HPDE6-E6E7 (cell line): ENCODE measurements at regions not wholly inside any gene's neighbourhood (a gene's known extent, or its start where the extent isn't known, plus 50 kb on each side); places are given as distances from the start of the nearest gene placed in this dataset.

Experiments used
- DNase-seq: peaks from one replicate; pipeline ENCODE4 v3.0.0; 2011; ENCODE audit warnings: missing footprints; ENCODE audit errors: extremely low spot score

DNA sequence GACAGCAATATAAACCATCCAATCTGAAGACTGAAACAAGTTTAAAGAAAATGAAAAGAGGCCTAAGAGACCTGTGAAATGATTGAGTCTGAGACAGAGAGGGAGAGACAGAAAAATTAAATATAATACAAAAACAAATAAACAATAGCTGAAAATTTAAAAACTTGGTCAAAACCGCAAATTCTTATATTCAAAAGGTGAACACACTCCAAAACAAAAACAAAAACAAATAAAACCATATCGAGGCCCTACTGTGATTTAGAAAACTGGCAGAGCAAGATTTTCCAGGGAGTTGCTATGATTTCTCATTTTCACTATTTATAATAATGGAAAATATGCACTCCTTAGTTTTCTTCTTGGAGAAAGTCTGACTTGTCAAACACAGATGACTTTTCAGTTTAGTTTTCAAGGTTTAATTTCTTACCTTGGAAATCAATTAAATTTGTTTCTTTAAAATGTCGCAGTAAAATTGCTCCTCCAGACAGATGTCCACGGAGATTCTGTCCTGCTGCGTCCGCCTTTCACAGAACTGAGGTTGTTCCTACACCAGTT is 1420.3 kb downstream of the UQCRFS1 start:
- no peak for DNase-seq

DNA sequence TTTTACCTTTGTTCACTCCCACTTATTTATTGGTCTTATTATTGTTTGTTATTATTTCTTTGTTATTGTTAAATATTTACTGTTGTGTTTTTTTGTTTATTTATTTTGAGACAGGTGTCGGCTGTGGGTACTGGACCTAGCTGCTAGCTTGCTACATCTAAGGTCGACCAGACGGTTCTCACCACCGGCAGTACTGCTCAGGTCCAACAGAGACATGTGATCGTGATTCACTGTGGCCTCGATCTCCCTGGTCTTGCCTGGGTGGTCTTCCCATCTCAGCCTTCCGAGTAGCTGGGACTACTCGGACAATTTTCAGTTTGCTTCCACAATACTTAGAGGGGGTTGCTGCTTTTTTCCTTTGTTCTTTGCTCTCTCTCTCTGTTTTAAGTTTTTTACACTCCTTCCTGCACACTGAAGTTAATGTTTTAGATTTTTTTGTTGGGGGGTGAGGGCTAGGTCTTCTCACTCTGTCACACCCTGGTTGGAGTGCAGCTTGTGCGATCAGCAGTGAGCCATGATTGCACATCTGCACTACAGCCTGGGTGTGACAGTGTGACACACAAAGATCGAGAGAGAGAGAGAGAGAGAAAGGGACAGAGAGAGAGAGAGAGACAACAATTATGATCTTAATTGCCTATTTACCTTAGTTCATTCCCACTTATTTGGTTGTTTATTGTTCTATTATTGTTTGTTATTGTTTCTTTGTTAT is 1432.4 kb downstream of the UQCRFS1 start:
- no peak for DNase-seq

DNA sequence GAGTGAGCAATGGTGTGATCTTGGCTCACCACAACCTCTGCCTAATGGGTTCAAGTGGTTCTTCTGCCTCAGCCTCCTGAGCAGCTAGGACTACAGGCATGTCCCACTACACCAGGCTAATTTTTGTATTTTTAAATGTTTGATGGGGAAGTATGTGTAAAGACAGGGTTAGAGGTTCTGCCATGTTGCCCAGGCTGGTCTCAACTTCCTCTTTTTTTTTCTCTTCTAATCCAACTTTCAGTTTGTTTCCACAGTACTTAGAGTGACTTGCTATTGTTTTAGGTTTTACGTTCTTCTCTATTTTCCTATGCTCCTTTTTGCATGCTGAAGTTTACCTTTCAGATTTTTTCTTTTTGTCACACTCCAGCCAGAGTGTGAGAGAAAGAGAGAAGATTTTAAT is 1433.0 kb downstream of the UQCRFS1 start:
- no peak for DNase-seq

DNA sequence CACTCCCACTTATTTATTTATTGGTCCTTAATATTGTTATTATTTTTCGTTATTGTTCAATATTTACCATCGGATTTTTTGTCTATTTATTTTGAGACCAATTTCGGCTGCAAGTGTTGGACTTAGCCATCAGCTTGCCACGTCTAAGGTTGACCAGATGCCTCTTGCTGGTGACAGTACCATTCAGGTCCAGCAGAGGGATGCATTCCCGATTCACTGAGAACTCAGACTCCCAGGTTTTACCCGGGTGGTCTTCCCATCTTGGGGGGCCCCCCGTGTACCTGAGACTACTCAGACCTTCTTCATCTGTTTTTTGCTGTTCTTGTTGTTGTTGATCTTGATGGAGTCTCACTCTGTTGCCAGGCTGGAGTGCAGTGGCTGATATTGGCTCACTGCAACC is 1435.2 kb downstream of the UQCRFS1 start:
- no peak for DNase-seq

DNA sequence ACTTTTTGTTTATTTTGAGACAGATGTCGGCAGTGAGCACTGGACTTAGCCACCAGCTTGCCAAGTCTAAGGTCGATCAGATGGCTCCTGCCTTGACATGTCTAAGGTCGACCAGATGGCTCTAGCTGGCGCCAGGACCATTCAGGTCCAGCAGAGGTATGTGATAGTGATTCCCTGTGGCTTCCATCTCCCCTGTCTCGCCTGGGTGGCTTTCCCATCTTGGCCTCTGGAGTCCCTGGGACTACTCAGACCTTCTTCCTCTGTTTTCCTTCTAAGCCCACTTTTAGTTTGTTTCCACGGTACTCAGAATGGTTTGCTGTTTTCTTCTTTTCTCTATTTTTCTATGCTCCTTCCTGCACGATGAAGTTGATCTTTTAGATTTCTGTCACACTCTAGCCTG is 1435.7 kb downstream of the UQCRFS1 start:
- DNase-seq: no peak

DNA sequence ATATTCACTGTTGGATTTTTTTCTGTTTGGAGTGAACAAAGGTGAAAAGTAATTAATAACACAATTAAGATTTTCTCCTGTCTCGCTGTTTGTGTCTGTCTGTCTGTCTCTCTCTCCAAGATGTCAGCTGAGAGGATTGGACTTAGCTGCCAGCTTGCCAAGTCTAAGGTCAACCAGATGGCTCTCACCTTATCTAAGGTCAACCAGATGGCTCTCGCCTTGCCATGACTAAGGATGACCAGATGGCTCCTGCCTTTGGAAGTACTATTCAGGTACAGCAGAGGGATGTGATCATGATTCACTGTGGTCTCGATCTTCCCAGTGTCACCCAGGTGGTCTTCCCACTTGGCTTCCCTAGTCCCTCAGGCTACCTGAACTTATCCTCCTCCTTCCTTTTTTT is 1436.4 kb downstream of the UQCRFS1 start:
- no peak for DNase-seq

DNA sequence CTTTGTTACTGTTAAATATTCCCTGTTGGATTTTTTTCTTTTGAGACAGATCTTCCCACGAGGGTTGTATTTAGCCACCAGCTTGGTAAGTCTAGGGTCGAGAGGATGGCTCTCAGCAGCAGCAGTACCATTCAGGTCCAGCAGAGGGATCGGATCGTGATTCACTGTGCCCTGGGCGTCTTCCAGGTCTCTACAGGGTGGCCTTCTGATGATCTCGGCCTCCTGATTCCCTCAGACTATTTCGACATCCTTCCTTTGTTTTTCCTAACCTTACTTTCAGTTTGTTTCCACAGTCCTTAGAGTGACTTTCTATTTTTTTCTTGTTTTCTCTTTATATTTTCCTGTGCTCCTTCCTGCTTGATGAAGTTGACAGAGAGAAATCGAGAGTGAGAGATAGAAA is 1436.9 kb downstream of the UQCRFS1 start:
- no peak for DNase-seq

DNA sequence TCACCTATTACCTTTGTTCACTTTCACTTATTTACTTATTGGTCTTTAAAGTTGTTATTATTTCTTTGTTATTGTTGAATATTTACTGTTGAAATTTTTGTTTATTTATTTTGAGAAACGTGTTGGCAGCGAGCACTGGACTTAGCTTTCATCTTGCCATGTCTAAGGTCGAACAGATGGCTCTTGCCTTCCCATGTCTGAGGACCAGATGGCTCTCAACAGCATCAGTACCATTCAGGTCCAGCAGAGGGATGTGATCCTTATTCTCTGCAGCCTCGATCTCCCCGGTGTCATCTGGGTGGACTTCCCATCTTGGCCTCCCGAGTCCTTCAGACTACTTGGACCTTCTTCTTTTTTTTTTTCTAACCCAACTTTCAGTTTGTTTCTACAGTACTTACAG is 1437.6 kb downstream of the UQCRFS1 start:
- no peak for DNase-seq

DNA sequence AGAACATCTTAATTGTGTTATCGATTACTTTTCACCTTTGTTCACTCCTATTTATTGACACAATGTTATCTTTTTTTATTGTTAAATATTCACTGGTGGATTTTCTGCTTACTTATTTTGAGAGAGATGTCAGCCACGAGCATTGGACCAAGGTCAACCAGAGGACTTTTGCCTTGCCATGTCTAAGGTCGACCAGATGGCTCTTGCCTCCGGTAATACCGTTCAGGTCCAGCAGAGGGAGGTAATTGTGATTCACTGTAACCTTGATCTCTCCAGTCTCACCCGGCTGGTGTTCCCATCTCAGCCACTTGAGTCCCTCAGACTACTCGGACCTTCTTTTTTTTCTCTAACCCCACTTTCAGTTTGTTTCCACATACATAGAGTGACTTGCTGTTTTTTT is 1438.1 kb downstream of the UQCRFS1 start:
- DNase-seq: no peak

DNA sequence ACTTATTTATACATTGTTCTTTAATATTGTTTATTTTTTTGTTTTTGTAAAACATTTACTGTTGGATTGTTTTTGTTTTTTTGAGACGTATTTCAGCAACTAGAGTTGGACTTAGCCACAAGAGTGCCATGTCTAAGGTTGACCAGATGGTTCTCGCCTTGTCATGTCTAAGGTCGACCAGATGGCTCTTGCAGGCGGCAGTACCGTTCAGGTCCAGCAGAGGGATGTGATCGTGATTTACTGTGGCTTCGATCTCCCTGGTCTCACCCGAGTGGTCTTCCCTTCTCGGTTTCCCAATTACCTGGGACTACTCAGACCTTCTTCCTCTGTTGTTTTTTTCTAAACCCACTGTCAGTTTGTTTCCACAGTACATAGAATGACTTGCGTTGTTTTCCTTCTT is 1438.6 kb downstream of the UQCRFS1 start:
- DNase-seq: no peak

DNA sequence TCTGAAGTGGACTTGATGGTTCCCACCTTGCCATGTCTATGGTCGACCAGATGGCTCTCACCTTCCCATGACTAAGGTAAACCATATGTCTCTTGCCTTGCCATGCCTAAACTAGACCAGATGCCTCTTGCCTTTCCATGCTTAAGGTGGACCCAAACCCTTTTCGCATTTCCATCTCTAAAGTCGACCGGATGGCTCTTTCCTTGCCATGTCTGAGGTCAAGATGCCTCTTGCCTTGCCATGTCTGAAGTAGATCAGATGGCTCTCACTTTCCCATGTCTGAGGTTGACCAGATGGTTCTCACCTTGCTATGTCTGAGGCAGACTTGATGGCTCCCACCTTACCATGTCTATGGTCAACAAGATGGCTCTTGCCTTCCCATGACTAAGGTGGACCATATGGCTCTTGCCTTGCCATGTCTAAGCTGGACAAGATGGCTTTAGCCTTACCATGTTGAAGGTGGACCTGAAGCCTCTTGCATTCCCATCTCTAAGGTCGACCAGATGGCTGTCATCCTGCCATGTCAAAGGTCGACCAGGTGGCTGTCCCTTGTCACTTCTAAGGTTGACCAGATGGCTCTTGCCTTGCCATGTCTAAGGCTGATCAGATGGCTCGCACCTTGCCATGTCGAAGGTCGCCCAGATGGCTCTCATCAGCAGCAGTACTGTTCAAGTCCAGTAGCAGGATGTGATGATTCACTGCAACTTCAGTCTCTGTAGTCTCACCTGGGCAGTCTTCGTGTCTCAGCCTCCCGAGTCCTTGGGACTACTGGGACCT is 1439.4 kb downstream of the UQCRFS1 start:
- no peak for DNase-seq

DNA sequence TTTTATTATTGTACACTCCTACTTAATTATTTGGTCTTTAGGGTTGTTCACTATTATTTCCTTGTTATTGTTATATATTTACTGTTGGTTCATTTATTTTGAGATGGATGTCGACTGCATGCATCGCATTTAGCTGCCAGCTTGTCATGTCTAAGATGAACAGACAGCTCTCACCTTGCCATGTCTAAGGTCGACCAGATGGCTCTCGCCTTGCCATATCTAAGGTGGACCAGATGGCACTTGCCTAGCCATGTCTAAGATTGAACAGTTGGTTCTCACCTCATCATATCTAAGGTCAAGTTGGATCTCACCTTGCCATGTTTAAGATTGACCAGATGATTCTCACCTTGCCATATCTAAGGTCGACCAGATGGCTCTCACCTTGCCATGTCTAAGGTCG is 1440.9 kb downstream of the UQCRFS1 start:
- DNase-seq: no peak

DNA sequence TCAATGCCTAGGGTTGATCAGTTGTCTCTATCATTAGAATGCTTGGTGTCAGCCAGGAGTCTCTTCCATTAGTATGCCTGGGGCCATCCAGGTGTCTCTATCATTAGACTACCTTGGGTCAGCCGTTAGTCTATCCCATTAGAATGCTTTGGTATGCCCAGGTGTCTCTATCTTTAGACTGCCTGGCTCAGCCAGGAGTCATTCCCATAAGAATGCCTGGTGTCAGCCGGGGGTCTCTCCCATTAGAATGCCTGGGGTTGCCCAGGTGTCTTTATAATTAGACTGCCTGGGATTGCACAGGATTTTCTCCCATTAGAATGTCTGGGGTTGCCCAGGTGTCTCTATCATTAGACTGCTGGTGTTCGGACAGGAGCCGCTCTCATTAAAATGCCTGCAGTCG is 1442.9 kb downstream of the UQCRFS1 start:
- DNase-seq: no peak

DNA sequence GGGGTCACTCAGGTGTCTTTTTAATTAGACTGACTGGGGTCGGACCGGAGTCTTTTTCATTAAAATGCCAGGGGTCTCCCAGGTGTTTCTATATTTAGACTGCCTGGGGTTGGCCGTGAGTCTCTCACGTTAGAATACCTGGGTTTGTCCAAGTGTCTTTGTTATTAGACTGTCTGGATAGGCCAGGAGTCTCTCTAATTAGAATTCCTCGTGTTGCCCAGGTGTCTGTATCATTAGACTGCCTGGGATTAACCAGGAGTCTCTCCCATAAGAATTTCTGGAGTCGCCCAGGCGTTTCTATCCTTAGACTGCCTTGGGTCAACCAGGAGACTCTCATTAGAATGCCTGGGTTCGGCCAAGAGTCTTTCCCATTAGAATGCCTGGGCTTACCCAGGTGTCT is 1445.7 kb downstream of the UQCRFS1 start:
- no peak for DNase-seq

DNA sequence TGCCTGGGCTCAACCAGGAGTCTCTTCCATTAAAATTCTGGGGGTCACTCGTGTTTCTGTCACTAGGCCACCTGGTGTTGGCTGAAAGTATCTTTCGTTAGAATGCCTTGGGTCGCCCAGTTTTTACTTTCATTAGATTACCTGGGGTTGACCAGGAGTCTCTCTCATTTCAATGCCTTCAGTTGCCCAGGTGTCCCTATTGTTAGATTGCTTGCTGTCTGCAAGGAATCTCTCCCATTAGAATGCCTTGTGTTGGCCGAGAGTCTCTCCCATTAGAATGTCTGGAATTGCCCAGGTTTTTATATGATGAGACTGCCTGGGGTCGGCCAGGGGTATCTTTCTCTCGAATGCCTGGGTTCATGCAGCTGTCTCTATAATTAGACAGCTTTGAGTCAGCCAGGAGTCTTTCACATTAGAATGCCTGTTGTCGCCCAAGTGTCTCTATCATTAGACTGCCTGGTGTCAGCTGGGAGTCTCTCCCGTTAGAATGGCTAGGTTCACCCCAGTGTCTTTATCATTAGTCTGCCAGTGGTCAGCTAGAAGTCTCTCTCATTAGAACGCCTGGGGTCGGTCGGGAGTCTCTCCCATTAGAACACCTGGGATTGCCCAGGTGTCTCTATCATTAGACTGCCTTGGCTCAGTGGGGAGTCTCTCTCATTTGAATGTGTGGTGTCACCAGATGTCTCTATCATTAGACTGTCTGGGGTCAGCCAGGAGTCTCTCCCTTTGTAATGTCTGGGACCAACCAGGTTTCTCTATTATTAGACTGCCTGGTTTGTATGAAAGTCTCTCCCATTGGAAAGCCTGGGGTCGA is 1446.8 kb downstream of the UQCRFS1 start:
- DNase-seq: no peak

DNA sequence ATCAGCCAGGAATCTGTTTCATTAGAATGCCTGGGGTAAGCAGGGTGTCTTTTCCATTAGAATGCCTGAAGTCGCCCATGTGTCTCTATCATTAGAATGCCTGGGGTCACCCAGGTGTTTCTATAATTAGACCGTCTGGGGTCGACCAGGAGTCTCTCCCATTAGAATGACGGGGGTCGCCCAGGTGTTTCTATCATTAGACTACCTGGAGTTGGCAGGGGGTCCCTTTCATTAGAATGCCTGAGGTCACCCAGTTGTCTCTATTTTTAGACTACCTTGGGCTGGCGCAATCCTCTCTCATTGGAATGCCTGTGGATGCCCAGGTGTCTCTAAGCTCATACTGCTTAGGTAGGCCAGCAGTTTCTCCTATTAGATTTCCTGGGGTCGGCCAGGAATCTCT is 1447.6 kb downstream of the UQCRFS1 start:
- DNase-seq: no peak

DNA sequence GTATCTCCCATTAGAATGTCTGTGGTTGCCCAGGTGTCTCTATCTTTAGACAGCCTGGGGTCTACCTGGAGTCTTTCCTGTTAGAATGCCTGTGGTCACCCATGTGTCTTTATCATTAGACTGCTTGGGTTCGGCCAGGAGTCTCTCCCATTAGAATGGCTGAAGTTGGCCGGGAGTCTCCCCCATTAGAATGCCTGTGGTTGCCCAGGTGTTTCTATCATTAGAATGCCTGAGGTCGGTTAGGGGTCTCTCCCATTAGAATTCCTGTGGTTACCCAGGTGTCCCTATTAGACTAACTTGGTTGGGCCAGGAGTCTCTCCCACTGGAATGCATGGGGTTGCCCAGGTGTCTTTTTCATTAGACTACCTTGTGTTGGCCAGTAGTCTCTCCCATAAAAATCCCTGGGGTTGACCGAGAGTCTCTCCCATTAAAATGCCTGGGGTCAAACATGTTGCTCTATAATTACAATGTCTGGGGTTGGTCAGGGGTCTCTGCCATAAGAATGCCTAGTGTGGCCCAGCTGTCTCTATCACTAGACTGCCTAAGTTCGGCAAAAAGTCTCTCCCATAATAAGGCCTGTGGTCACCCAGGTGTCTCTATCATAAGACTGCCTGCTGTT is 1448.7 kb downstream of the UQCRFS1 start:
- no peak for DNase-seq

DNA sequence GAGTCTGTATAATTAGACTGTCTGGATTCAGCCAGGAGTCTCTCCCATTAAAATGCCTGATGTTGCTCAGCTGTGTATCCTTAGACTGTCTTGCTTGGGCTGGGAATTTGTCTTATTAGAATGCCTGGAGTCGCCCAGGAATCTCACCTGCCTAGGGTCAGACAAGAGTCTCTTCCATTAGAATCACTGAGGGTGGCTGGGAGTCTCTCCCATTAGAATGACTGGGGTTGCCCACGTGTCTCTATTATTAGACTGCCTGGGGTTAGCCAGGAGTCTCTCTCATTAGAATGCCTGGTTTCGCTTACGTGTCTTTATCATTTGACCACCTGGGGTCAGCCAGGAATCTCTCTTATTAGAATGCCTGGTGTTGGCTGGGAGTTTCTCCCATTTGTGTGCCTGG is 1450.0 kb downstream of the UQCRFS1 start:
- no peak for DNase-seq

DNA sequence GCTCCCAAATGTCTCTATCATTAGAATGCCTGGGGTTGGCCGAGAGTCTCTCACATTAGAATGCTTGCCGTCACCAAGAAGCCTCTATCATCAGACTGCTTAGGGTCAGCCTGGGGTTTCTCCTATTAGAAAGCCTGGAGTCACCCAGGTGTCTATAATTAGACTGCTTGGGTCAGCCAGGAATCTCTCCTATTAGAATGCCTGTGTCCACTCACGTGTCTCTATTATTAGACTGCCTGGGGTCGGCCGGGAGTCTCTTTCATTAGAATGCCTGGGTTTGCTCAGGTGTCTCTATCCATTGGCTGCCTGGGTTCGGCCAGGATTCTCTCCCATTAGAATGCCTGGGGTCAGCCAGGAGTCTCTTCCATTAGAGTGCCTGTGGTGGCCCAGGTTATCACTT is 1453.1 kb downstream of the UQCRFS1 start:
- DNase-seq: no peak

DNA sequence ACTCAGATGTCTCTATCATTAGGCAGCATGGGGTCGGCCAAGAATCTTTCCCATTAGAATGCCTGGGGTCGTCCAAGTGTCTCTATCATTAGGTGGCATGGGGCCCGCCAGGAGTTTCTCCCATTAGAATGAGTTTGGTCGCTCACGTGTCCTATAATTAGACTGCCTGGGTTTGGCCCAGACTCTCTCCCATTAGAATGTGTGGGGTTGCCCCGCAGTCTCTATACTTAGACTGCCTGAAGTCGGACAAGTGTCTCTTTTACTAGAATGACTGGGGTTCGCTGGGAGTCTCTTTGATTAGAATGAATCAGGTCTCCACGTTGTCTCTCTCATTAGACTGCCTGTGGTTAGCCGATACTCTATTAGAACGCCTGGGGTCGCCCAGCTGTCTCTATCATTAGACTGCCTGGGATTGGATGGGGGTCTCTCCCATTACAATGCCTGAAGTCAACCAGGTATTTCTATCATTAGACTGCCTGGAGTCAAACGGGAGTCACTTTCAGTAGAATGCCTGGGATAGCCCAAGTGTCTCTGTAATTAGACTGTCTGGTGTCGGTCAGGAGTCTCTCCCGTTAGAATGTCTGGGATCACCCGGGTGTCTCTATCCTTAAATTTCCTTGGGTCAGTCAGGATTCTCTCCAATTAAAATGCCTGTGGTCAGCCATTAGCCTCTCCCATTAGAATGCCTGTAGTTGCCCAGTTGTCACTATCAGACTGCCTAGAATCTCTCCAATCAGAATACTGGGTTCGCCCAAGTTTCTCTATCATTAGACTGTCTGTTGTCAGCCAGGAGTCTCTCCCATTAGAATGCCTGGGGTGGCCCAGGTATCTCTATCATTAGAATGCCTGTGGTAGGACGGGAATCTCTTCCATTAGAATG is 1454.1 kb downstream of the UQCRFS1 start:
- DNase-seq: no peak

DNA sequence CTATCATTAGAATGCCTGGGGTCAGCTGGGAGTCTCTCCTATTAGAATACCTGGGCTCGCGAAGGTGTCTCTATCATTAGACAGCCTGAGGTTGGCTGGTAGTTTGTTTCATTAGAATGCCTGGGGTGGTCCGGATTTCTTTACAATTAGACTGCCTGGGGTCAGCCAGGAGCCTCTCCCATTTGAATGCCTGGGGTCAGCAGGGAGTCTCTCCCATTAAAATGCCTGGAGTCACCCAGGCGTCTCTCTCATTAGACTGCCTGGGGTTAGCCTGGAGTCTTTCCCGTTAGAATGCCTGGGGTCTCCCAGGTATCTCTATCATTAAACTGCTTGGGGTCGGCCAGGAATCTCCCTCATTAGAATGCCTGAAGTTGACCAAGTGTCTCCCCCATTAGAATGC is 1458.3 kb downstream of the UQCRFS1 start:
- DNase-seq: no peak
